GM12892 (cell line): ENCODE measurements at regions not wholly inside any gene's neighbourhood (a gene's known extent, or its start where the extent isn't known, plus 50 kb on each side); places are given as distances from the start of the nearest gene placed in this dataset.

Experiments
- DNase-seq: peaks from one replicate; pipeline ENCODE4 v3.0.0; 2011; ENCODE audit not compliant: insufficient read length
- FAIRE-seq: peaks from 2 replicates; lab custom pipeline; 2011; peaks lifted over from hg19 to GRCh38; lab: Jason Lieb, UNC
- POLR2A ChIP-seq: IDR thresholded peaks from 2 replicates; pipeline ENCODE4 v1.6.1; 2011; ENCODE audit warnings: low read depth, low read length, control low read depth
- POLR2AphosphoS5 ChIP-seq: IDR thresholded peaks from 2 replicates; pipeline ENCODE4 v1.6.1; 2011; ENCODE audit warnings: low read depth, low read length, control low read depth
- TAF1 ChIP-seq: IDR thresholded peaks from 2 replicates; pipeline ENCODE4 v1.6.1; 2011; ENCODE audit warnings: low read depth, mild to moderate bottlenecking, control low read depth, low read length, borderline replicate concordance

DNA sequence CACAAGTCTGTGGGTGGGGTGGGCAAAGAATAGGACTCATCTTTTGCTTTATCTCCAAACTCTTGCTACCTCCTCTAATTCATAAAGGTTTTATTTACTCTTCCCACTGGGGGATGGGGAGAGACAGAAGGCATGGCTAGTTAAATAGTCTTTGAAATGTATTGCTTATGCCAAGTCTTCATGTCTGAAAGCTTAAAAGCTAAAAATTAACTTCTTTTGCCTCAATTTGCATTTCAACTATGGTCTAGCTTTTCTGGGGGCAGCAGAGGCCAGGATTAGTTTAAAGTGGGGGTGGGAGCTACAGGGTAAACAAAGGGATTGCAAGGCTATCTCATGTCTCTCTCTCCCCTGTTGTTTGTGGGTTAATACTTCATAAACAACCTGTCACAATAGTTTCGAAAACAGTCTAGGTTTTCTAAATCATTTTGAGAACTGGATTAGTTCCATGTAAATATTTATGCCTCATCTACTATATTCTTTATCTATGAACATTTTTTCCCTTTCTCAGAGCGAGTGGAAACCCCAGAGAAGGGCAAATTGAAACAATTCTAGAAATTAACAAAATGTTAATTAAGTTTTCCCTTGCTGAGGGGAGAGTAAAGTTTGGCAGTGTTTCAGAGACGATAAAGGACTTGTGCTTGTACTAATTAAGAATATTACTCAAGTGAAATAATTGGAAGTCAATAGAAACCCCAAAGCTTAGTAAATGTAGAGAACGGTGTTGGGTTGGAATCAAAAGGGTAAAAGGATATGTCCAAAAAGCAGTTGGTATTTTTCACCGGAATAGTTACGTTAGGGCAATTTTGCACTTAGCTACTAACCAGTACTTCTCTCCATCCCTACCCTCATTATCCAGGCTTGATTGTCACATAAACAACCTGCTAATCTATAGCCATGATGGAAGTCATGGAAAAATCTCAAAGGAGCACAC is 182.2 kb downstream of the GIPC2 start:
- FAIRE-seq (no peak), DNase-seq (no peak)
- TF ChIP-seq POLR2A, result no peak
- no peak for TF ChIP-seq TAF1
- no peak for TF ChIP-seq POLR2AphosphoS5

DNA sequence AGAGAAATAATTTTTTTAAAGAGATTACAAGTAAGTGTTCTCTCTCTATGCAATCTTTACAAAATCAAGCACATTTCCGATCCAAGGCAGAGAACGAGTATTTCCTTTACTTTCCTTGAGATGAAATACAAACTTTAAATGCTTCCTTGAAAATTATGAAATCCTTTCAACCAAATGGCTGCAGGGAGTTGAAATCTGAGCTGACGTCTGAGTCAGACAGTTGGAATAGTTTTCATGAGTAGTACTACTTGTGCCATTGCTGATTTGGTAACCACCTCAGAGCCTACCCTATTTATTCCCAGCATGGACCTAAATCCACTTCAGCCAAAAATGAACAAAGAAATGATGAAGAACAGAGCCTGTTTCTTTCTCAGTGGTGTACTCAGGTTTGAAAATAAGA is 183.6 kb downstream of the GIPC2 start:
- FAIRE-seq (no peak), DNase-seq (no peak)
- TF ChIP-seq POLR2AphosphoS5, result no peak
- TF ChIP-seq POLR2A, result no peak
- no peak for TF ChIP-seq TAF1

DNA sequence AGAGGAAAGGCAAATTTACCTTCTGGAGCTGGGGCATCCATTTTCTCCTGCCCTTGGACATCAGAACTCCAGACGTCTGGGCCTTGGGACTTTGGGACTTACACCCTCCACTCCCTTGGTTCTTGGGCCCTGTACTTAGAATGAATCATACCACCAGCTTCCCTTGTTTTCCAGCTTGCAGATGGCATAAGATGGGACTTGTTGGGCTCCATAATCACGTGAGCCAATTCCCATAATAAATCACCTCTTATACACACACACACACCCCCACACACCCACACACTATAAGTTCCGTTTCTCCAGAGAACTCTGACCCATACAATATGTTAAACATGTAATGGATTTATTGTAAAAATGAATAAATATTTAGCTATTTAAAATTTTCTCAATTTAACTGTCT is 185.7 kb downstream of the GIPC2 start:
- no peak for FAIRE-seq
- DNase-seq, result no peak
- TF ChIP-seq POLR2AphosphoS5 (no peak), POLR2A (no peak)

DNA sequence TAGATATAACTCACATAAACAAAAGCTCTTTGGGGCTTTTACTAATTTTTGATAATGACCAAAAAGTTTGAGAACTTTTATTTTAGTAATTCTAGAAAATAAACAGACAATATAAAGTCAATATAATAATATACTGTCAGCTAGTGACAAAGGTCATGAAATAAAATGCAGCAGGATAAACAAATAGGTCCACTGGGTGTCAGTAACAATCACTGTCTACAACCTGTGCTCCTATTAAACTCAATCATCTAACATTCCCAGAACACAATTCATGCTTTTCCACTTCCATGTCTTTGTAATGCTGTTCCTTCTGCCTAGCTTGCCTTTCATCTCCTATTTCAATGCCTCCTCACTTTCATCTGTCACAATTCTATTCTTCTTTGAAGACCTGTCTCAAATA is 186.1 kb downstream of the GIPC2 start:
- DNase-seq (no peak), FAIRE-seq (no peak)
- TF ChIP-seq POLR2A, result no peak
- no peak for TF ChIP-seq TAF1
- no peak for TF ChIP-seq POLR2AphosphoS5

DNA sequence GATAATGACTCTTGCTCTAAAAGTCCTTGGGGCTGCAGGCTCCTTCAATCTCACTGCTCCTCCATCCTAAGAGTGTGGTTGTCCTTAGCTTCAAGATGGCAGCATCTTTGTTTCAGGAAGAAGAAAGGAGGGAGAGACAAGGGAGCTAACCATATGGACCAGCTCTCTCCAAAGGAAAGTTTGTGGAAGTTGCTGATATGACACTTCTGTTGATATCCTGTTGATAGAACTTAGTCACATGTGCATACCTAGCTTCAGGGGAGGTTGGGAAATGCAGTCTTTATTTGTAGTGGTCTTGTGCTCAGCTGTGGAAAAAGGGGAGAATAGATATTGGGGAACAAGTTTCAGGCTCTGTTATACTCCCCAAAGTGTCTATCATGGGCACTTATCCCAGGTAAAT is 186.9 kb downstream of the GIPC2 start:
- no peak for TF ChIP-seq TAF1
- TF ChIP-seq POLR2A, result no peak
- no peak for TF ChIP-seq POLR2AphosphoS5
- FAIRE-seq (no peak), DNase-seq (no peak)

DNA sequence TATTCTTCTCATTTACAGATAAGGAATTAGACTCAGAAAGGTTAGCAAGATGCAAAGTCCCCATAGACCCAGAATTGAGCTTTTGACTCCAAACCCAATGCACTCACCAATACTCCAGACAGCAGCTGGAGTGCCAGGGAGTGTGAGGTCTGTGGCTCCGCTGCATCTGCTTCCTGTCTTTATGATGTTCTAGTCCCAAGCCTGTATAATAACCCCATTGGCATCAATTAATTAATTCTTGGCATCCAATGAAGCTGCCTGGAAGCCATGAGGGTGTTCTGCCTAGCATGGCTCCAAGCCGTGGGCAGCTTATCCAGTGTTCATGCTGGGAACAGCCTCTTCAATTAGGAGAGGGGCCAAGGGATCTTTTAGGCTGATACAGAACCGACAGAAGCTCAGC is 188.7 kb downstream of the GIPC2 start:
- DNase-seq, result no peak
- no peak for TF ChIP-seq TAF1
- TF ChIP-seq POLR2A, result no peak
- TF ChIP-seq POLR2AphosphoS5, result no peak
- FAIRE-seq, result no peak

DNA sequence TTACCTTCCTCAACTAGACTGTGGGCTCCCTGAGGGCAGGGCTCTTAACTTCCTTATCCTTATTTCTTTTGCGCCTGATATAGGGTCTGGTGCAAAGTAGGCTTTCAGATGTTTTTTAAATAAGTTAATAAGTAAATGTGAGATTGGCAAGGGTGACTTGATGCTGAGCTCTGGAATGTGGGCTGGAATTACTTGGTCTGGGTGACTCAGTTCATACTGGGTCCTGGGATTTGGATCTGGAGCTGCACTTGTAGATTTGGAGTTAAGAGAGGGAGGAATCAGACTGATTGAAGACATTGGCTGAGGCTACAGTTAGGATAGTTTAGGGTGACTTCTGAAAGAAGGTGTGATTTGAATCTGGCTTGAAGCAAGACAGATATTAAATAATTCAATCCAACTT is 190.9 kb downstream of the GIPC2 start:
- no peak for DNase-seq
- TF ChIP-seq TAF1 (no peak), POLR2AphosphoS5 (no peak), POLR2A (no peak)
- FAIRE-seq, result no peak

DNA sequence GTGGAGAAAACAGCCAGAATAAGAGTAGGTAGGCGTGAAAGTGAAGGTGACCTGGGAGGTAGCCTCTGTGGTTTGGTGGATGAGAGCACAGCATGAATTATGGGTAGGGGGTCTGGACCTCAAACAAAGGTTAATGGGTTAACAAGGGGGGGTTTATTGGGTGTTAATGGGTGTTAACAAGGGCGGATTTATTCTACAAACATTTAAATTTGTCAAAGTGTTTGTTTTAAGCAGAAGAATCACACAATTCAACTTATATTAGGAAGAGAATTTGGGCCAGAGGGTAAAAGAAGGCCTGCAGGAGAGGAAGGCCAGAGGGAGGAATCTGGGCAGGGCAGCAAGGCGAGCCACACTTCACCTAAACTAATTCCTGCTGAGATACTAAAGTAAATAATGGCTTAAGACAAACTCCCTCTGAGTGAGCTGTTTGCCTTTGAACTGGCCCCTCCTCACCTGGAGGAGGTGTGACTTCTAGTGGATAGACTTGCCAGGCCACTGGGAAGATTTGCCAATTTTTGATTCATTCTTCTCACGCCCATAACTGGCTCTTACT is 191.7 kb downstream of the GIPC2 start:
- DNase-seq, result no peak
- TF ChIP-seq POLR2A (no peak), TAF1 (no peak), POLR2AphosphoS5 (no peak)
- FAIRE-seq, result no peak

DNA sequence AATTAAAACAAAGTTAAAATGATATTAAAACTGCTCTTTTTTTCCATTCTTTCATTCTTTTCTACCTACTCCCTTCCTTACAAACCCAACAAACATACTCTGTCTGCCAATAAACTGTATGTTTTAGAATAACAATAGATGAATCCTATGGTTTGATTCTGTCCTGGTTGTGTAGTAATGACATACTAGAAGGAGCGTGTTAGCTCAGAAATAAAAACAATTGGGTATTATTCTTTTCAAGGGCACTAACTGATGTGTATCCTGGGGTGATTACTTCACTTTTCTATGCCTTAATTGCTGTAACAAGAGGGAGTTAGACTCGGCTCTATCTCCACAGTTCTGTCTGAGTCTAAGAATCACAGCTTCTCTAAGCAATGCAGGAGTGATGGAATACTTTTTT is 194.4 kb downstream of the GIPC2 start:
- DNase-seq (no peak), FAIRE-seq (no peak)
- no peak for TF ChIP-seq POLR2A
- TF ChIP-seq TAF1, result no peak
- TF ChIP-seq POLR2AphosphoS5, result no peak

DNA sequence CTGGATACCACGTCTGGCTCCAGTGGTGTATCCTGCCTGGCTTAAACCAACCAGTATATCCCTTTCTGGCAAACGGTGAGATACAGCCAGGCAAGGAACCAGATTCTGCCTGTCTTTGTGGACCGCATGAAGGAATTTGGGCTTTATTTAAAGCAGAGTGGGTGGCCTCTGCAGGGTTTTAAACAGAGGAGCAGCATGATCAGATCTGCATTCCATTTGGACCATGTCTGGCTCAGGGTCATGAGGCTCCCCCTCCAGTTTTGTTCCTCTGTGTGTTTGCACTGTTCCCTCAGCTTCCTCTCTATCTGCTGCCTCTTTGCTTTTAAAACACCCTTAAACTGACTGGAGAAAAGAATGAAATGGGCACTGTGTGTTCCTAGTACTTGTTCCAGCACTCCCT is 195.0 kb downstream of the GIPC2 start:
- DNase-seq, result no peak
- TF ChIP-seq POLR2A (no peak), POLR2AphosphoS5 (no peak), TAF1 (no peak)
- no peak for FAIRE-seq

DNA sequence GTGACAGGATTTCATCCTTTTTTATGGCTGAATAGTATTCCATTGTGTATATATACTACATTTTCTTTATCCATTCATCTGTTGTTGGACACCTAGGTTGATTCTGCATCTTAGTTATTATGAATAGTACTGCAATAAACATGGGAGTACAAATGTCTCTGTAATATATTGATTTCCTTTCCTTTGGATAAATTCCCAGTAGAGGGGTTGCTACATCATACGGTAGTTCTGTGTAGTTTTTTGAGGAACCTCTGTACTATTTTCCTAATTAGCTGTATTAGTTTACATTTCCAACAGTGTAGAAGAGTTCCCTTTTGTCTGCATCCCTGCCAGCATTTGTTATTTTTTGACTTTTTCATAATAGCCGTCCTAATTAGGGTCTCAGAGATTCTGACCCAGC is 201.3 kb downstream of the GIPC2 start:
- DNase-seq, result no peak
- TF ChIP-seq TAF1, result no peak
- no peak for TF ChIP-seq POLR2AphosphoS5
- no peak for TF ChIP-seq POLR2A
- no peak for FAIRE-seq

DNA sequence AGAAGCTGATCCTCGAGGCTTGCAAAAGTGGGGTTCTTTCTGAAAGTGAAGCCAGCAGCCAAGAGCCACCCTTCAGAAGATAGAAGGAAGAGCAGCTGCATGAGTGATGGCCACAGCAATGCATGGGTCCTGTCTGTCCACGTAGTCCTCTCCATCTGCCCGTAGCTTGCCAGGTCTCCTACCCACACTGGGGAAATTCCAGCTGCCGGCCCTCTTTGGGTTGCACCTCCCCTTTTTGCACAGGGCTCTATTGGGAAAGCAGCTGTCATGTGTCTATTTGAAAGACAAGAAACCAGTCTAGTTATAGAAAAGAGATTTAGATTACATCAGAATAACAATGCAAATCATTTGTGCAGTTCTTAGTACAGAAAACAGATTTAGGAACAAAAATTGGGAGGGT is 204.4 kb downstream of the GIPC2 start:
- no peak for TF ChIP-seq POLR2A
- TF ChIP-seq TAF1, result no peak
- no peak for TF ChIP-seq POLR2AphosphoS5
- FAIRE-seq (no peak), DNase-seq (no peak)
